ENCODE measurements at regions not wholly inside any gene's neighbourhood (a gene's known extent, or its start where the extent isn't known, plus 50 kb on each side); places are given as distances from the start of the nearest gene placed in this dataset.
A peak's percentile ranks its signal among the peaks of the same experiment; 100 is the strongest.
"Not testable (repeated sequence)": the region's sequence is repeated elsewhere in the genome, so short reads cannot be mapped to it uniquely, and the experiment has no call there.

DNA sequence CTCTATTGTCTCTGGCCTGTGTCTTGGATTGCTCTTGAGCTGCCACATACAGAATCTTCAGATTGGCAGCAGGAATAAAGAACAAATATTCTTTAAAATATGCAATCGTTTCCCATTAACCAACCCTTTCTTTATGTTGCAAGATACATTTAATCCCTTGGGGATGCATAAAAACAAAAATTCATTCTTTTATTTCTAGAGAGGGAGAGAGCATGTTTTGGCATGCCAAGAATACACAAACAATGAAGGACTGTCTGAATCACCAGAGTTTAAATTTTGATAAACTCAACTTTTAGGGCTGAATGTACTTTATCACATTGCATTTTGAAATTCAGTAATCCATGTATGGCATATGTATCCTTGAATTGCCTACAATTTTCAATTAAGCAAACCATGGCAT lies 154.3 kb upstream of the SEMA3D start:
- Histone ChIP-seq H3K27me3 (ENCODE audit: control insufficient read depth, insufficient read depth, low read length) (no peaks in the 10 kb centered on the region), H3K4me1 (ENCODE audit: control insufficient read depth, insufficient read depth, low read length) (no peaks in the 10 kb centered on the region), H3K4me3 (ENCODE audit: low read length) (no peak overlapping the region), H3K9me3 (ENCODE audit: control insufficient read depth, low read depth, low read length) (no peaks in the 10 kb centered on the region), H3K27ac (ENCODE audit: low read length) (no peak overlapping the region), H3K36me3 (ENCODE audit: control insufficient read depth, insufficient read depth, low read length) (no peaks in the 10 kb centered on the region)
- WGBS (ENCODE audit: insufficient coverage, low lambda C conversion rate), result 80% methylated on average over 1 of the region's 1 CpG
- DNase-seq, result no peak

DNA sequence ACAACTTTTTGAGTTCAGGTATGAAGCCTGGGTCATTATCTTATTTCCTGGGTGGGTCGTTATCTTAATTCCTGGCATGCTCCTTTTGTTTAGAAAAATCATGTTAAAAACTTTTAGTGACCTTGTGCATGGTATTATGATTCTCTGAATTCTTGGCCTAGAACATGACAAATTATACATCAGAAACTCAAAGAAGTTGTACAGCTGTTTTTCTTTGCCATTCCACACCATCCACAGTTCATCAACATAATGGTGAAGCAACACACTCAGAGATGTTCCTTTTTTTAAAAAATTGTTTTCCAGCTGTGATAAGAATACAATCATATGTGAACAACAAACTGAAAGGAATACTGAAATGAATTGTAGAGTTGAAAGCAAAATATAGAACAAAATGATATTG lies 149.2 kb upstream of the SEMA3D start:
- 83% methylated on average over 1 of the region's 1 CpG for WGBS (ENCODE audit: insufficient coverage, low lambda C conversion rate)
- H3K4me3 ChIP-seq (ENCODE audit: low read length), result no peak overlapping the region
- no peaks in the 10 kb centered on the region for H3K4me1 ChIP-seq (ENCODE audit: control insufficient read depth, insufficient read depth, low read length)
- DNase-seq, result no peak
- no peaks in the 10 kb centered on the region for H3K27me3 ChIP-seq (ENCODE audit: control insufficient read depth, insufficient read depth, low read length)
- H3K9me3 ChIP-seq (ENCODE audit: control insufficient read depth, low read depth, low read length), result no peaks in the 10 kb centered on the region
- H3K27ac ChIP-seq (ENCODE audit: low read length), result no peak overlapping the region
- H3K36me3 ChIP-seq (ENCODE audit: control insufficient read depth, insufficient read depth, low read length), result no peaks in the 10 kb centered on the region

DNA sequence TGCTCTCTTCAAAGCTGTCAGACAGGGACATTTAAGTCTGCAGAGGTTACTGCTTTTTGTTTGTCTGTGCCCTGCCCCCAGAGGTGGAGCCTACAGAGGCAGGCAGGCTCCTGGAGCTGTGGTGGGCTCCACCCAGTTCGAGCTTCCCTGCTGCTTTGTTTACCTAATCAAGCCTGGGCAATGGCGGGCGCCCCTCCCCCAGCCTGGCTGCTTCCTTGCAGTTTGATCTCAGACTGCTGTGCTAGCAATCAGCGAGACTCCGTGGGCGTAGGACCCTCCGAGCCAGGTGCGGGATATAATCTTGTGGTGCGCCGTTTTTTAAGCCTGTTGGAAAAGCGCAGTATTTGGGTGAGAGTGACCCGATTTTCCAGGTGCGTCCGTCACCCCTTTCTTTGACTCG lies 148.3 kb upstream of the SEMA3D start:
- not testable (repeated sequence) for H3K27ac ChIP-seq (ENCODE audit: low read length); DNase-seq; H3K9me3 ChIP-seq (ENCODE audit: control insufficient read depth, low read depth, low read length); H3K36me3 ChIP-seq (ENCODE audit: control insufficient read depth, insufficient read depth, low read length); H3K27me3 ChIP-seq (ENCODE audit: control insufficient read depth, insufficient read depth, low read length); H3K4me3 ChIP-seq (ENCODE audit: low read length); H3K4me1 ChIP-seq (ENCODE audit: control insufficient read depth, insufficient read depth, low read length)
- no CpG with 5 or more reads among the region's 15 CpGs for WGBS (ENCODE audit: insufficient coverage, low lambda C conversion rate)

DNA sequence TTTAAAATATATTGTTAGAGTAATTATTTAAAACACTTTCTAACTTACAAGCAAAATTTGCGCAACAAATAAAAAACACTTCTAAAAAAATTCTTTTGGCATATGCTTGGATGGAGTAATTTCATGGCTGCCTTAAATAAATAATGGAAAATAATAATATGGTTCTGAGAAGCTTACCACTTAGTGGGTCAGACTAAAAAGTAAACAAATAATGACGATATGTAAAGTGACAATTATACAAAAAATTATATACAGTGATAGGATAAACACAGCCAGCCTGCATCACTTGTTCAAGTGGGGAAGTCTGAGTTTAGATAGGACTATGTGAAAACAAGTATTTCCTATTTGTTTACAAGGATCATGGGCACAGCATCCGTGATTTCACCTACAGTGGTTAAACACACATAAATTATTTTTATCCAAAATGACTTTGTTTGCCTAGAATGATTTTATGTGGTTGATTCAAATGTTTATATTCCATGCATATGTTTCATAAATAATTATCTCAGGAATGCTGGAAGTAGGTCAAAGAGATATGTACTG lies 141.7 kb upstream of the SEMA3D start:
- Histone ChIP-seq H3K27ac (ENCODE audit: low read length) (no peak overlapping the region), H3K4me1 (ENCODE audit: control insufficient read depth, insufficient read depth, low read length) (no peaks in the 10 kb centered on the region), H3K36me3 (ENCODE audit: control insufficient read depth, insufficient read depth, low read length) (no peaks in the 10 kb centered on the region), H3K9me3 (ENCODE audit: control insufficient read depth, low read depth, low read length) (no peaks in the 10 kb centered on the region), H3K4me3 (ENCODE audit: low read length) (no peak overlapping the region), H3K27me3 (ENCODE audit: control insufficient read depth, insufficient read depth, low read length) (no peaks in the 10 kb centered on the region)
- DNase-seq, result no peak
- 93% methylated on average over 2 of the region's 3 CpGs for WGBS (ENCODE audit: insufficient coverage, low lambda C conversion rate)

DNA sequence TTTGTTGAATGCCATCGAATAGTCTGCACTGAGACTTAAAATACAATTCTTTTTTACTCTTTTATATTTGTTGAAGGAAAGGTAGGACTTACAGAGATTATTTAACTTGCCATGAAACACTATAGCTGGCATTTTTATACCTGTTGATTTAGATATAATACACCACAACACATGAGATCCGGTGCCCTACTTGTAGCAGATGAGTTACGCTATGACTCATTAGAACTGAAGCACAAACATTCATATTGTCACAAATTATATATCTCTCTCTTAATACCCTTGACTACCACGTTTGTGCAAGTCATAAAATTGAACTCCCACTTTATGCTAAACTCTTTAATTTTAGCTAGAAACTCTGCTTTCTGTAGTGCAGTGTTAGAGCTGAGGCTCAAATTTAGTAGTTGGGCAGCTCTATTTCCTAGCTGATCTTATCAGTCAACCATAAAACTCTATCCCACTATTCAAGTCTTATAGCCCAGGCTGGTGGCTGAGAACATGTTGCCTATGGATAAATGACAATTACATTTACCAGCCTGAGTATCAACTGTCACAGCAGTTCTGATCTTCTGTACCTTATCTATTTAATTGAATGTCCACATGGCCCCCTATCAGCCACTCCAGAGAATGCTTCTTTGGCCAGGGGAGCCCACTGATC lies 137.4 kb upstream of the SEMA3D start:
- no peak overlapping the region for H3K27ac ChIP-seq (ENCODE audit: low read length)
- no peak for DNase-seq
- H3K9me3 ChIP-seq (ENCODE audit: control insufficient read depth, low read depth, low read length), result no peaks in the 10 kb centered on the region
- no peaks in the 10 kb centered on the region for H3K27me3 ChIP-seq (ENCODE audit: control insufficient read depth, insufficient read depth, low read length)
- 80% methylated on average over 1 of the region's 4 CpGs for WGBS (ENCODE audit: insufficient coverage, low lambda C conversion rate)
- no peaks in the 10 kb centered on the region for H3K4me1 ChIP-seq (ENCODE audit: control insufficient read depth, insufficient read depth, low read length)
- no peaks in the 10 kb centered on the region for H3K36me3 ChIP-seq (ENCODE audit: control insufficient read depth, insufficient read depth, low read length)
- H3K4me3 ChIP-seq (ENCODE audit: low read length), result no peak overlapping the region

DNA sequence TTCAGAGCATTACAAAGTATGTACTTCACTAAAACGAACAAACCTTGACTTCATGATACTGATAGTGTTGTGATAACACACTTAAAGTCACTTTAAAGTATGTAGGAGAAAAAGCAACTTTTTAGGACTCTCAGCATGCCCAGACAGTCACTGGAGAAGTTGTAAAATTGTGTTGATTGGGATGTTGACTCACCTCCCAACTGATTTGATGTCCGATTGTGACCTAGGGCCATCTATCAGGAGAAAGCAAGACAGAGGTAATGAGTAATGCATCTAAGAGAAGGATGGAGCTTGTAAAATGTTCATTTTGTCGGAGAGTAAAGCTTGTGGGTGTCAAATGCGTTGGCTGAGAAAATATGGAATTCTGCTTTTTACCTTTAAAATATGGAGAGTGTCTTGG lies 135.4 kb upstream of the SEMA3D start:
- Histone ChIP-seq H3K27me3 (ENCODE audit: control insufficient read depth, insufficient read depth, low read length) (no peaks in the 10 kb centered on the region), H3K4me3 (ENCODE audit: low read length) (no peak overlapping the region), H3K27ac (ENCODE audit: low read length) (no peak overlapping the region), H3K9me3 (ENCODE audit: control insufficient read depth, low read depth, low read length) (no peaks in the 10 kb centered on the region), H3K4me1 (ENCODE audit: control insufficient read depth, insufficient read depth, low read length) (no peaks in the 10 kb centered on the region), H3K36me3 (ENCODE audit: control insufficient read depth, insufficient read depth, low read length) (no peaks in the 10 kb centered on the region)
- DNase-seq, result no peak
- 41% methylated on average over 2 of the region's 4 CpGs for WGBS (ENCODE audit: insufficient coverage, low lambda C conversion rate)

DNA sequence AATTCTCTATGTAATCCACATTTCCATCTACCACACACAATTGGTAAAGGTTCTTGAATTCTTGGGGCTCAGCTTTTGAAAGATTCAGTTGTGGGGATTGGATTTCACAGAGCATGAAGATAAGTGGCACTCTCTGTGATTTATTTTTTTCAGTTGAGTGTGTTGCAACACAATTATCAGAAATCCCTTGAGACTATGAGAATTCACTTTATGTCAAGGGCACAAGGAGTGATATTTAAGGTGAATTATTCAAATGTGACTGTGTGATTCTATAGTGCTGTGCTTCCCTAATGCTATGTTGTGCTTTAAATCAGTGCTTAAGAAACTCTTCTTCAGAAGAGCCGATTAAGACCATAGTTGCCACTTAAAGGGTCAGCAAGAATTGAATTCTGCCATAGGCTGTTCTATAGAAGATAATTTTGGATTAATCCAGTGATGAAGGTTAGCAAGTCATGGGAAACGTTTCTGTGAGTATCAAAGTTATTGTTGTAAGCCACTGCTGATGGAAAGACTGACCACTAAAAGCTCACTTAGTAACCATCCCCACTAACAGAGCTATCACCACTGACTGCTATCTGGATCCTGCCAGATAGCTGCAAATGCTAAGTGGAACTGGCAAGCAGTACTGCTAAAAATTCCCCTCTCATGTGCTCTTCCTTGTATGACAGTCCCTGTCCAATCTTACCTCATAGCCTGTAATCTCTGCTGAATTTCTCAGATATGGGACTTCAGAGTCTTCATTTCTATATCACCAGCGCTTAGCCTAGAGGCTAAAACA lies 134.0 kb upstream of the SEMA3D start:
- Histone ChIP-seq H3K4me1 (ENCODE audit: control insufficient read depth, insufficient read depth, low read length) (no peaks in the 10 kb centered on the region), H3K27ac (ENCODE audit: low read length) (no peak overlapping the region), H3K27me3 (ENCODE audit: control insufficient read depth, insufficient read depth, low read length) (no peaks in the 10 kb centered on the region), H3K36me3 (ENCODE audit: control insufficient read depth, insufficient read depth, low read length) (no peaks in the 10 kb centered on the region), H3K9me3 (ENCODE audit: control insufficient read depth, low read depth, low read length) (no peaks in the 10 kb centered on the region), H3K4me3 (ENCODE audit: low read length) (no peak overlapping the region)
- 89% methylated on average over 1 of the region's 3 CpGs for WGBS (ENCODE audit: insufficient coverage, low lambda C conversion rate)
- DNase-seq, result peak in 1 of 2 donors; percentile 3

DNA sequence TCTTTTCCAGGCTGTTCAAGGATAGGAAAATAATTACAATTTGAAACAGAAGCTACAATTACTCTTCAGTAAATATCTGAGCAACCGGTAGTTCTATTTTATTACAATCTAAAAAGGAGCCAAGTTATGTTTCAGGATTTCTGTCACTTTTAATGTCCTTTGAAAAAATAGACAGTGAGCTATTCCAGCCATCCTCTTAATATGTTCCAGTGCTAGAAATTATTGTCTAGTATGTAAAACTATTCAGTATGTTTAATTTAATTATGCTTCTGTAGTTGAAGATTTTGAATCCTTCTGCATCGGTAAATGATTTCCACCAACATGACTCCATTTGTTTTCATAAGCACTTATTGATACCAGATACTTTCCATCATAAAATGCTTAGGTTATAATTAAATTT lies 129.6 kb upstream of the SEMA3D start:
- Histone ChIP-seq H3K4me3 (ENCODE audit: low read length) (no peak overlapping the region), H3K9me3 (ENCODE audit: control insufficient read depth, low read depth, low read length) (no peaks in the 10 kb centered on the region)
- no peak for DNase-seq

DNA sequence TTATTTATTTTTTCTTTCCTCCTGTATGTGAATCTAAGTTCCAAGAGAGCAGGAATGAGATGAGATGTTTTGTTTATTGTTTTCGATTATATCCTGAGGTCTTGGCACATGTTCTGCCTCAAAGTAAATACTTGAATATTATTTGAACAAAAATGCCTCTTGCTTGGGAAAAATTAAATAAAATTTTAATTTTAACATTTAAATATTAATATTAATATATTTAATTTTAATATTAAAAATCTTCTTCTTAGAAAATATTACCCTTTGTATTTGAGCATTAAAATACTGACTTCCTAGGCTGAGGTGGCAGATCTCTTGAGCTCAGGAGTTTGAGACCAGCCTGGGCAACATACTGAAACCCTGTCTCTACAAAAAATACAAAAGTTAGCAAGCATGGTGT lies 123.4 kb upstream of the SEMA3D start:
- Histone ChIP-seq H3K27me3 (ENCODE audit: control insufficient read depth, insufficient read depth, low read length) (no peaks in the 10 kb centered on the region), H3K9me3 (ENCODE audit: control insufficient read depth, low read depth, low read length) (no peaks in the 10 kb centered on the region), H3K4me3 (ENCODE audit: low read length) (no peak overlapping the region), H3K27ac (ENCODE audit: low read length) (no peak overlapping the region), H3K4me1 (ENCODE audit: control insufficient read depth, insufficient read depth, low read length) (no peaks in the 10 kb centered on the region), H3K36me3 (ENCODE audit: control insufficient read depth, insufficient read depth, low read length) (no peaks in the 10 kb centered on the region)
- DNase-seq, result no peak
- WGBS (ENCODE audit: insufficient coverage, low lambda C conversion rate), result 100% methylated on average over 1 of the region's 1 CpG

More for the DNA sequence above, 129.6 kb upstream of the SEMA3D start:
- no peak overlapping the region for H3K27ac ChIP-seq (ENCODE audit: low read length)
- 80% methylated on average over 2 of the region's 2 CpGs for WGBS (ENCODE audit: insufficient coverage, low lambda C conversion rate)
- no peaks in the 10 kb centered on the region for H3K27me3 ChIP-seq (ENCODE audit: control insufficient read depth, insufficient read depth, low read length)
- no peaks in the 10 kb centered on the region for H3K4me1 ChIP-seq (ENCODE audit: control insufficient read depth, insufficient read depth, low read length)
- no peaks in the 10 kb centered on the region for H3K36me3 ChIP-seq (ENCODE audit: control insufficient read depth, insufficient read depth, low read length)

DNA sequence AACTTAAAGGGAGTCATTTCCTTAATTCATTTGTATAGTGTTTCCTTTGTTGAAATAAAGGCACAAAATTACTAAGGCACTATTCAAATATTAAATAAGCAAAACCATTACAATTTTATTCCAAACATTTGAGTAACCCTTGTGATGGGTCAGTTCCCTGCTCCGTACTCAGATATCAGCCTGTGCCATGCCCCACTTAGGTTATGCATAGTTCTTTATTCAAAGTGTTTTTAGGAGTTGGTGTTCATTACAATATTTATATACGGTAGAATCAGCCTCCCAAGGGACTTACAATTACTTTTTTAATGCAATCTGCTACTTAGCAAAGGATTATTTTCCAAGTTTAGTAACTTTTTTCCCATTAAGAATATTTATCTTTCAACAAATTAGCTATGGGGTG lies 119.3 kb upstream of the SEMA3D start:
- Histone ChIP-seq H3K4me3 (ENCODE audit: low read length) (no peak overlapping the region), H3K27me3 (ENCODE audit: control insufficient read depth, insufficient read depth, low read length) (no peaks in the 10 kb centered on the region), H3K27ac (ENCODE audit: low read length) (no peak overlapping the region), H3K9me3 (ENCODE audit: control insufficient read depth, low read depth, low read length) (no peaks in the 10 kb centered on the region), H3K4me1 (ENCODE audit: control insufficient read depth, insufficient read depth, low read length) (no peaks in the 10 kb centered on the region), H3K36me3 (ENCODE audit: control insufficient read depth, insufficient read depth, low read length) (no peaks in the 10 kb centered on the region)
- no peak for DNase-seq
- WGBS (ENCODE audit: insufficient coverage, low lambda C conversion rate), result no CpG with 5 or more reads among the region's 2 CpGs

Data from large intestine (tissue), 3 donors.